NCI-H446 treated with DMSO at 0.1 percent for 48 hours (cell line): ENCODE measurements at regions not wholly inside any gene's neighbourhood (a gene's known extent, or its start where the extent isn't known, plus 50 kb on each side); places are given as distances from the start of the nearest gene placed in this dataset.
A peak's percentile ranks its signal among the peaks of the same experiment; 100 is the strongest.
"Not testable (repeated sequence)": the region's sequence is repeated elsewhere in the genome, so short reads cannot be mapped to it uniquely, and the experiment has no call there.

Source experiments
- DNase-seq: peaks from one replicate; lab custom pipeline; 2025; lab: John Stamatoyannopoulos, UW

DNA sequence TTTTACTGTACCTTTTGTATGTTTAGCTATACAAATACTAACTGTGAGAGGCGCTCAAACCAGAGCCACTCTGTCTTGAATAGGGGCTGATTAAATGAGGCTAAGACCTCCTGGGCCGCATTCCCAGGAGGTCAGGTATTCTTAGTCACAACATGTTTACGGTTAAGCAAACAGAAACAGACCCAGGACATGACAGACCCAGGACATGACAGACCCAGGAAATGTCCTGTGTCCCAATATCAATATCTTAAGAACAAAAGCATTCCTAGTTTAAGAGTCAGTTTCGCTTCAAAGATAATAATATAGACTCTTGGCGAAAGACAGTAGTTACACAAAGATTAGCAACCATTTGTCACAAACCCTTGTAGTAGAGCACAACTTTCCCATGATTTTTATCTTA, 304.5 kb downstream of the CCSER2 start:
- no peak for DNase-seq

DNA sequence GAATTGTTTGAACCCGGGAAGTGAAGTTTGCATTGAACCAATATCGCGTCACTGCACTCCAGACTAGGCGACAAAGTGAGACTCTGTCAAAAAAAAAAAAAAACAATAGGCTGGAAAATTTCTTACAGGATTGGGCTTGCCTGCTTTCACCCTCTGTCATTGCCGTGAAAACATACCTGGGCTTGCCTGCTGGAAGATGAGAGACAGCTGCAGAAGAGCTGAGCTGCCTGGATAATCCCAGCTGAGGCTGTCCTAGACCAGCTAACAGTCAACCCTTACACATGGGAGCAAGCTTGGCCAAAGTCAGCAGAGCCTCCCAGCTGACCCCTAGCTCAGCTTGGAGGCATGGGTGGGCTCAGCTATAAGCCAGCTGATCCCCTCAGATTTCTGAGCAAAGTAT, 306.2 kb downstream of the CCSER2 start:
- no peak for DNase-seq

GRCh38 chr10:84650628-84651027, 322.2 kb downstream of the CCSER2 start:
- not testable (repeated sequence) for DNase-seq

GRCh38 chr10:84654671-84655070, 326.3 kb downstream of the CCSER2 start:
- DNase-seq, result no peak

DNA sequence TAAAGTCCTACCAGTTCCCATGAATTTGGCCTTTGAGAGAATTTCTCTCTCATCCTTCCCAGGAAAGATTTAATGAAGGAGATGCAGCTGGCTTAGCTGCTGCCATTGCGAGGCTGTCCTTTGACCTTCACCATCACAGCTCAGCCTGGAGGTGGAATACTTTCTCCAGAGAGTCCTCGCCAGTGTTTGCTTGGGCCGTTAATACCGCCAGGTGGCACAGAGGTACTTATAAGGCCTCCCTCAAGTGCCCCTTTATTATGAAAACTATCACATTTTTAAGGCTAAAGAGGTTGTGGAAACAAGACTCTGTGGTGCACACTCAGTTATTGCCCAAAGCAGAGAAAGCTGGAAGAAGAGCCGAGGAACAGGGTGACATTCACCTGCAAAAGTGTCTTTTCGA, 330.6 kb downstream of the CCSER2 start:
- no peak for DNase-seq

DNA sequence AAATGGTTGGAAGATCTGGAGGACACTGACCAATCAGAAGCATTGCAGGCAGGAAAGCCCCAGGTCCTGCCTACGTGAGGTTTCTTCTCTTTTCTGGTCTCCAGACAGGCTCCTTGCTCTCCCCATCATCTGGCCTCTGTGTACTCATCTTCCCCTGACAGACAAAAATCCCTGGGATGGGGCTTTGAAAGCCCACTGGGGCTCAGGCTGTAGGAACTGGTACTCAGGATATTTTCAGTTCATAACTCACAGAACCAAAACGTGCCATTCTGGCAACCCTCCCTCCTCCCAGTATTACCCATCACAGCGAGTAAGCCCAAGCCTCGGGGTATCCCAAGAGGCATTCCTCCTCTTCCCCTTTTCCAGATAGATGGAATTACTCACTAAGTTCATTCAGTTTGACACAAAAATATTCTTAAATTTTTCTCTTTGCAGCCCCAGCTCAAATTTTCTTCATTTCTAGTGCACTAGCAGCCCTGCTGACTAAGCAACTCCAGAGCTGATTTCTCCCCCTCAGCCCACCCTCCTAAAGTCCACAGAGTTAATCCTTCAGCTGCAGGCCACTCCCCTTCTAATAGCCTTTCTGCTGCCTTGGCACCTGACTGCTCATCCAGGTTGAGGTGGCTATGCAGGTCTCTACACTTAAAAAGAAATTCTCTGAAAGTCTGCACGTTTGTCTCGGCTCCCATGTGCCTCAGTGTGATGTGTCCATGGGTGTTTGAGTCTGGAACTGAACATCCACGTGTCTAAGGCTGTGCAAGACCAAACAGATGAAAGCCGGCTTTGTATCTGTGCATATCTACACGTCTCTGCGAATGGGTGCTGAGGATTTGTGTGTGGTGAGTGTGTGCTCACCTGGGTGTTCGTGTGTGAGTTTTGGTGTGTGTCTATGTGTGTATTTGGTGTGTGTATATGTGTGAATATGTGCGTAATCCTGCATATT, 331.4 kb downstream of the CCSER2 start:
- no peak for DNase-seq

GRCh38 chr10:84660450-84661159, 332.2 kb downstream of the CCSER2 start:
- DNase-seq, result no peak

DNA sequence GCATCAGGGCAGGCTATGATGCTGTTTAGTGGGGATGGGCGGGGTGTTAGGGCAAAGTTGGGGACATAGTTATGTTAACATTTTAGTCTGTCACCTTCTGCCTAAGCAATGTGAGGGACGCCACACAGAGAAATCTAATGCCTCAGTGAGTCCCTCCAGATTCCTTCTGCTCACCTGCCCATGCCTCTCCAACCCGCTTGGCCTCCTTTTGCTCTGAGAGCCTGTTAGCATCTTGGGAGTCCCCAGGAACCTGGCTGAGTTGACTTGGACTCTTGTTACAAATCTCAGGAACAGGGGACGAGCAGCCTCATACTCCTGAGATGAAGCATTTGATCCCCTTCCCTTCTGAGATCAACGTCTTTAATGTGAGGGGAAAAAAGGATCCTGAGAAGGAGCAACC, 336.8 kb downstream of the CCSER2 start:
- DNase-seq, result no peak

GRCh38 chr10:84665883-84666463, 337.6 kb downstream of the CCSER2 start:
- no peak for DNase-seq

GRCh38 chr10:84668186-84668763, 339.9 kb downstream of the CCSER2 start:
- no peak for DNase-seq

GRCh38 chr10:84675060-84675459, 346.7 kb downstream of the CCSER2 start:
- DNase-seq, result no peak

DNA sequence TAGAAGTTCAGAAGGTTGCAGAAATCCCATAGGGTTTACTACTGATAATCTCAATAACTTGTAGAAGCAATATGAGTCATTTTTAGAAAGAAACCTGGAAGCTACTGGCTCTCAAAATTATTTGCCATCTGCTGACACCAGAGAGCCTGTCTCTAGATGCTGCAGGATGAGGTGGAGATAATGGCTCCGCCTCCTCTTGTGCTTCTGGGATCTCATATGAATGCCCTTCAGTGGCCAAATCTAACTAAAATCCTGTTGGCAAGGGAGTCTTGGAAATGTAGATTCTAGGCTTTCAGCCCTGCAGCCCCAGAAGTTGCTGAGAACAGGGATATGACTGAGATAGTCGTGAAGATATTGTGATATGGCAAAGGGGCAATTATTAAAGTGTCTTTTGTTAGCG, 348.1 kb downstream of the CCSER2 start:
- peak; percentile 18 for DNase-seq

GRCh38 chr10:84681781-84682180, 353.4 kb downstream of the CCSER2 start:
- DNase-seq, result no peak

GRCh38 chr10:84683550-84683949, 355.2 kb downstream of the CCSER2 start:
- DNase-seq, result no peak

- no peak for DNase-seq
Observed at GRCh38 chr10:84683980-84684740, 355.8 kb downstream of the CCSER2 start.

DNA sequence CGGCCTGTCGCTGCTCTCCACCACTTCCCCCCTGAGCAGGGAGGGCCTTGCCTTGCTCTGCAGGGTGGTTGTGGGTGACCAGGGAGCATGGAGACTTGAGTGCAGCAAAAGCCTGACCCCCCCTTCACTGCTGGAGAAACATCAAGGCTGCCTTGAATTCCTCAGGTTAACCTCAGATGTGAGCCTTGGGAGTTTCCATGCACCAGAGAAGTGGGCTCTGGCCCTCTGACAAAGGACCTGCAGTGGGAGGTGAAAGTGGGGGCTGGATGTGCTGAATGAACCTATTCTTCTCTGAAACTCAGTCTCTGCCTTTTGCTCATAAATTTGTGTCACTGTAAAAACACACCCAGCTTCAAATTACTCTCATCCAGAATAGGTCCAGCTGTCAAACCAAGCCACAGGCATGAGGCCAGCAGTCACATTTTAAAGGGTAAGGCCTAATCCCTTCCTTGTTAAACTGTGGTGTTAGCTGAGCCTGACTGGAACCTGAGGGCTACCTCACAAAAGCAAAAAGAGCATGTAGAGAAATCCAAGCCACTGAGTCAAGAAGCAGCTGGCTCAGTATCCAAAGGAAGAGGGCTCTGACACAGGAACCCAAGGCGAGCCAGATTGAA, 356.8 kb downstream of the CCSER2 start:
- no peak for DNase-seq

GRCh38 chr10:84693006-84693405, 364.6 kb downstream of the CCSER2 start:
- DNase-seq, result no peak

DNA sequence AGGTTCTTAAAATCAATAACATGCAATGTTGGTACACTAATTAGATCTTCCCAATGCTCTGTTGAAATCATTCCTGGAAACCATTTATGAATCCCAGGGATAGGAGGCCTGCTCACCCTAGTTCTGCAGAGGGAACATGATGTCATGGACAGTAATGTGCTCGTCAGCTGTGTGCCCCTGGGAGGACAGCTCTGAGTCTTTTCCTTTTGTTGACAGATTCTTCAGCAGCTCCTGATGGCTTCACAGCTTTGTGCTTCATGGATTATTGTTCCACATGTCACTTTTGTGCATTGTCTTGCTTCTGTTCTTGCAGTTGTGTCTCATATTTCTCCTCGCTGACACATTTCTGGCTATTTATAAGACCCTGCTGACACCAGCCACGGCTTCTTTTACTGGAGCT, 367.5 kb downstream of the CCSER2 start:
- no peak for DNase-seq

GRCh38 chr10:84696610-84697009, 368.2 kb downstream of the CCSER2 start:
- DNase-seq, result no peak

- no peak for DNase-seq
Observed at GRCh38 chr10:84698989-84699388, 370.6 kb downstream of the CCSER2 start.

DNA sequence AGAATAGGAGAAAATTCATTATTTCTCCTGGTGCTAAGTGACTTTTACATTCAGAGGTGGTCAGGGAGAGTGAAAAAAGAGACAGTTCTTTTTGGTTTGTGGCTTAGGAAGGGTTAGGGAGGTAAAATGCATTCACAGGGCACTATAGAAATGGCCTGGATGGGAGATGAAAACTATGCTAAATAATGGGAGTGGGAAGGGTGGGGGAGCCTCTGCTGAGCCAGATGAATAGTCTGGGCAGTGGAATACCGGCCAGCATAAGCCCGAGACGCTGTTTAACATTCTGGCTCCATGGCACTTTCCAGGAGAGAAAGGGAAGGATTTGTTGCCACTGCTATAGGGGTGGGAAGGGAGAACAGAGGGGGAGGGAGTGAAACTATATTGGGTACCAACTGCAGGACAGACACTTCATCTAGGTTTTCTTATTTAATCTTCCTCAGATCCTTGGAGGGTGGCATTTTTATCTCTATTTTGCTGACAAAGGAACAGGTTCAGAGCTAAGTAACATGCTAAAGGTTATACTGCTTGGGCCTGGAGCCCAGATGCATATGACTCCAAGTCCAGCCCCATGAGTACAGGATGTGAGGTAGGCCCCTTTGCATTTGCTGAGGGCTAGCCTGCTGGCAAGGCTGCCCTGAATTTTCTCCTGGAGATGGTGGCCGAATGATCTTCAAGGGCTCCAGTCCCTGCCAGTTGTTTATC, 372.4 kb downstream of the CCSER2 start:
- no peak for DNase-seq
